HG02678 (cell line): ENCODE measurements at regions not wholly inside any gene's neighbourhood (a gene's known extent, or its start where the extent isn't known, plus 50 kb on each side); places are given as distances from the start of the nearest gene placed in this dataset.
"Not testable (repeated sequence)": the region's sequence is repeated elsewhere in the genome, so short reads cannot be mapped to it uniquely, and the experiment has no call there.

Experiments
- ATAC-seq: cut with Tn5 transposase; IDR thresholded peaks from one replicate; pipeline ENCODE4 v1.9.1; 2021; ENCODE audit warnings: mild to moderate bottlenecking, moderate library complexity; ENCODE audit not compliant: unreplicated experiment

GRCh38 chr16:88161623-88162275 is 210.5 kb downstream of the BANP start:
- not testable (repeated sequence) for ATAC-seq

DNA sequence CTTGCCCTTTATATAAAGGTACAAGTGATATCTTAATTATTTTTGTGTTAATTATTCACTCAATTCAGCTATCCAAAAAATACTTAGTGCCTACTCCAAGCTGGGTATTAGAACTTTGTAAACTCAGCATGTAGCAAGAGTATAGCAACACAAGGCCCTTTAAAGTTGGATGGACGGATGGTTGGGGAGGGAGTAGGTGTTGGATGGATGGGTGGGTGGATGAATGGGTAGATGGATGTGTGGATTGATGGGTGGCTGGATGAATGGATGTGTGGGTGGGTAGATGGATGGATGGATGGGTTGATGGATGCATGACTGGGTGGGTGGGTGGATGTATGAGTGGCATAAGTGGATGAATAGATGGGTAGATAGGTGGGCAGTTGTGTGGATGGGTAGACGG is 211.5 kb downstream of the BANP start:
- ATAC-seq, result not testable (repeated sequence)

GRCh38 chr16:88164196-88165039 is 213.2 kb downstream of the BANP start:
- ATAC-seq, result not testable (repeated sequence)

- ATAC-seq, result not testable (repeated sequence)
These were observed 213.9 kb downstream of the BANP start for GRCh38 chr16:88165040-88165544.

- ATAC-seq, result not testable (repeated sequence)
These were observed 214.4 kb downstream of the BANP start for GRCh38 chr16:88165683-88166082.

GRCh38 chr16:88166209-88166773 is 215.1 kb downstream of the BANP start:
- not testable (repeated sequence) for ATAC-seq

GRCh38 chr16:88167798-88168556 is 214.8 kb upstream of the ZNF469 start:
- not testable (repeated sequence) for ATAC-seq

GRCh38 chr16:88168557-88168949 is 214.2 kb upstream of the ZNF469 start:
- not testable (repeated sequence) for ATAC-seq

DNA sequence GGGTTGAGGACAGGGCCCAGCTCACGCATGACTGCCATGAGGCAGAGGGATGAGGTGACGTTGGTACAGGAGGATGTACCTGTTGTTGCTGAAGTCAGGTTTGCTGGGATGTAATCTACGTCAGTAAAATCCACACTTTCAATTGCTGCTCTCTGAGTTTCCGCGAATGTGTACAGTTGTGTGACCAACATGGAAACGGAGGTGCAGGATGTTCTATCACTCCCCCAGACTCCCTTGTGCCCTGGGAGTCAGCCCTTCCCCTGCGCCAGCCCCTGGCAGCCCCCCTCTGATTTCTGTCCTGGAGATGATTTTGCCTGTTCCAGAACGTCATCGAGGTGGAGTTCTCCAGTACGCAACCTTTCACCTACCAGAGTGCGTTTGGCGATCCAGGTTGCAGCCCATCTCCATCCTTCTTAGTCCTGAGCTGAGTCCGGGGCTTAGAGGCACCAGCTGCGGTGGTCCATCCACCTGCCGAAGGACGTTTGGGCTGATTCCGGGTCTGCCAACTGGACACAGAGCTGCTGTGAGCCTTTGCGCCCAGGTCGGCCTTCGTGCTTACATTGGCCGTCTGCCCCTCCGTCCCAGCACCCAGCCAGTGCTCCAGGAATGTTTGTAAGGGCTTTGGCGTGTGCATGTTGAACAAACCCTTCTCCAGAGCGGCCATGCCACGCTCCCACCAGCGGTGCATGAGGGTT is 213.5 kb upstream of the ZNF469 start:
- not testable (repeated sequence) for ATAC-seq

- ATAC-seq, result not testable (repeated sequence)
These were observed 213.0 kb upstream of the ZNF469 start for GRCh38 chr16:88169831-88170165.

DNA sequence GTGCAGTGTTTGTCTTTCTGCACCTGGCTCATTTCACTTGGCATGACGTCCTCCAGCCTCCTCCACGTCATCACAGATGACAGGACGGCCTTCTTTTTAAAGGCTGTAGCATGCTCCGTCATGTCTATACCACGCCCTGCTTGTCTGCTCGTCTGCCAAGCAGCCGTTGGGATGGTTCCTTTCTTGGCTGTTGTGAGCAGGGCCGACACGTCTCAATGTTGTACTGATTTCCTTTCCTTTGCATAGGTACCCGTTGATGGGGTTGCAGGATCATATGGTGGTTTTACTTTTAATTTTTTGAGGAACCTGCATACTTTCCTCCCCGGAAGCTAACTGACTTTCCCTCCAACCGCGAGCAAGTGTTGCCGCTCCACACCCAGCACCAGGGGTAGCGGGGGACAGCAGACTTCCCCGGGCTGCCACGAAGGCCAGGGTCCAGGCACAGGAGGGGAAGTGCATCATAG is 212.2 kb upstream of the ZNF469 start:
- ATAC-seq, result no peak

- ATAC-seq, result not testable (repeated sequence)
These were observed 211.6 kb upstream of the ZNF469 start for GRCh38 chr16:88171126-88171525.

- ATAC-seq, result not testable (repeated sequence)
These were observed 206.6 kb upstream of the ZNF469 start for GRCh38 chr16:88176184-88176583.

GRCh38 chr16:88176591-88177180 is 206.1 kb upstream of the ZNF469 start:
- ATAC-seq, result not testable (repeated sequence)

GRCh38 chr16:88178251-88178650 is 204.5 kb upstream of the ZNF469 start:
- ATAC-seq, result not testable (repeated sequence)

GRCh38 chr16:88178896-88179295 is 203.9 kb upstream of the ZNF469 start:
- not testable (repeated sequence) for ATAC-seq

GRCh38 chr16:88182967-88183881 is 199.5 kb upstream of the ZNF469 start:
- ATAC-seq, result not testable (repeated sequence)

GRCh38 chr16:88184053-88184452 is 198.7 kb upstream of the ZNF469 start:
- not testable (repeated sequence) for ATAC-seq
